GM18502 (cell line): ENCODE measurements at regions not wholly inside any gene's neighbourhood (a gene's known extent, or its start where the extent isn't known, plus 50 kb on each side); places are given as distances from the start of the nearest gene placed in this dataset.
"Not testable (repeated sequence)": the region's sequence is repeated elsewhere in the genome, so short reads cannot be mapped to it uniquely, and the experiment has no call there.

ENCODE experiments used
- ATAC-seq: cut with Tn5 transposase; IDR thresholded peaks from one replicate; pipeline ENCODE4 v1.9.1; 2021; ENCODE audit warnings: mild to moderate bottlenecking; ENCODE audit not compliant: unreplicated experiment, poor library complexity

- no peak for ATAC-seq
Observed at GRCh38 chr5:125210242-125210947, 464.0 kb upstream of the ZNF608 start.

- peak; percentile 85 for ATAC-seq
Observed at GRCh38 chr5:125214080-125214479, 467.6 kb upstream of the ZNF608 start.

- no peak for ATAC-seq
Observed at GRCh38 chr5:125215593-125215992, 469.2 kb upstream of the ZNF608 start.

GRCh38 chr5:125219710-125220109, 473.3 kb upstream of the ZNF608 start:
- ATAC-seq: no peak

- ATAC-seq: no peak
Observed at GRCh38 chr5:125220284-125220683, 473.8 kb upstream of the ZNF608 start.

- no peak for ATAC-seq
Observed at GRCh38 chr5:125222597-125223240, 476.3 kb upstream of the ZNF608 start.

- ATAC-seq: no peak
Observed at GRCh38 chr5:125225424-125225823, 479.0 kb upstream of the ZNF608 start.

GRCh38 chr5:125226825-125227224, 480.4 kb upstream of the ZNF608 start:
- ATAC-seq: no peak

GRCh38 chr5:125227333-125228095, 481.1 kb upstream of the ZNF608 start:
- no peak for ATAC-seq

GRCh38 chr5:125228363-125229070, 482.1 kb upstream of the ZNF608 start:
- no peak for ATAC-seq

- no peak for ATAC-seq
Observed at GRCh38 chr5:125229556-125229955, 483.1 kb upstream of the ZNF608 start.

- no peak for ATAC-seq
Observed at GRCh38 chr5:125232779-125233230, 486.4 kb upstream of the ZNF608 start.

- ATAC-seq: no peak
Observed at GRCh38 chr5:125233944-125234343, 487.5 kb upstream of the ZNF608 start.

GRCh38 chr5:125236007-125236406, 489.6 kb upstream of the ZNF608 start:
- ATAC-seq: no peak

GRCh38 chr5:125236981-125237380, 490.5 kb upstream of the ZNF608 start:
- no peak for ATAC-seq

GRCh38 chr5:125244531-125244930, 498.1 kb upstream of the ZNF608 start:
- ATAC-seq: no peak

GRCh38 chr5:125245216-125245615, 498.8 kb upstream of the ZNF608 start:
- ATAC-seq: no peak

GRCh38 chr5:125249400-125249799, 503.0 kb upstream of the ZNF608 start:
- ATAC-seq: no peak

GRCh38 chr5:125251703-125252102, 505.3 kb upstream of the ZNF608 start:
- ATAC-seq: no peak

GRCh38 chr5:125253634-125254033, 507.2 kb upstream of the ZNF608 start:
- not testable (repeated sequence) for ATAC-seq

GRCh38 chr5:125254267-125254666, 507.8 kb upstream of the ZNF608 start:
- no peak for ATAC-seq
